Stimulated activated CD8-positive, alpha-beta memory T cell treated with anti-CD3 and anti-CD28 coated beads, Interleukin-12 subunit alpha, Interleukin-12 subunit beta, amount 100 ng/mL, for 4 hours (primary cell): ENCODE measurements at regions not wholly inside any gene's neighbourhood (a gene's known extent, or its start where the extent isn't known, plus 50 kb on each side); places are given as distances from the start of the nearest gene placed in this dataset.
A peak's percentile ranks its signal among the peaks of the same experiment; 100 is the strongest.

ENCODE experiments used
- DNase-seq: peaks from one replicate; pipeline ENCODE4 v3.0.0-alpha.2; 2020; ENCODE audit warnings: low read depth

GRCh38 chr2:62302631-62303435 is 106.9 kb downstream of the B3GNT2 start:
- DNase-seq: no peak

DNA sequence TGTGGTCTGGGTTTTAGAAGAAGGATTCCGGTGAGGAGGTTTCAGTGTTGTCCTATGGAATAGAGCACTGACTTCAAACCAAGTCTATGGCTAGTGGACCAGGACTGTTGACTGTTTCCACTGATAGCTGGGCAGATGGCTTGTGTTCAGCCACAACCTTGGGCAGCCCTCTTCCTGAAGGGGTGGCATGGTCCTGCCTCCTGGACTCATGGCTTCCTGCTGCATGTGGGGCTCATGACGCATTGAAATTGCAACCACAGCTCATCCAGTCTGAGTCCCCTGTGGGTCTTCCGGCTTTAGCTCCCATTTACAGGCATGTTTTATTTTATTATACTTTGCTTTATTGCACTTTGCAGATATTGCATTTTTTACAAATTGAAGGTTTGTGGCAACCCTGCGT is 105.0 kb downstream of the B3GNT2 start:
- no peak for DNase-seq

DNA sequence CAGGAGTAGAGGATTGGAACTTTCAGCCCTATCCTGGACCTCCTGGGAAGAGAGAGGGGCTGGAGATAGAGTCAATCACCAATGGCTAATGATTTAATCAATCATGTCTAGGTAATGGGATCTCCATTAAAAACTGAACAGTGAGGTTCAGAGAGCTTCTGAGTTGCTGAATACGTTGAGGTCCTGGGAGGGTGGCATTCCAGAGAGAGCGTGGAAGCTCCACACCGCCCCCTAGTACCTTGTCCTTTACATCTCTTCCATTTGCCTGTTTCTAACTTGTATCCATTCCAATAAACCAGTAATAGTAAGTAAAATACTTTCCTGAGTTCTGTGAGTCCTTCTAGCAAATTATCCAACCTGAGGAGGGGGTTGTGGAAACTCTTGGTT is 101.7 kb downstream of the B3GNT2 start:
- DNase-seq: no peak

DNA sequence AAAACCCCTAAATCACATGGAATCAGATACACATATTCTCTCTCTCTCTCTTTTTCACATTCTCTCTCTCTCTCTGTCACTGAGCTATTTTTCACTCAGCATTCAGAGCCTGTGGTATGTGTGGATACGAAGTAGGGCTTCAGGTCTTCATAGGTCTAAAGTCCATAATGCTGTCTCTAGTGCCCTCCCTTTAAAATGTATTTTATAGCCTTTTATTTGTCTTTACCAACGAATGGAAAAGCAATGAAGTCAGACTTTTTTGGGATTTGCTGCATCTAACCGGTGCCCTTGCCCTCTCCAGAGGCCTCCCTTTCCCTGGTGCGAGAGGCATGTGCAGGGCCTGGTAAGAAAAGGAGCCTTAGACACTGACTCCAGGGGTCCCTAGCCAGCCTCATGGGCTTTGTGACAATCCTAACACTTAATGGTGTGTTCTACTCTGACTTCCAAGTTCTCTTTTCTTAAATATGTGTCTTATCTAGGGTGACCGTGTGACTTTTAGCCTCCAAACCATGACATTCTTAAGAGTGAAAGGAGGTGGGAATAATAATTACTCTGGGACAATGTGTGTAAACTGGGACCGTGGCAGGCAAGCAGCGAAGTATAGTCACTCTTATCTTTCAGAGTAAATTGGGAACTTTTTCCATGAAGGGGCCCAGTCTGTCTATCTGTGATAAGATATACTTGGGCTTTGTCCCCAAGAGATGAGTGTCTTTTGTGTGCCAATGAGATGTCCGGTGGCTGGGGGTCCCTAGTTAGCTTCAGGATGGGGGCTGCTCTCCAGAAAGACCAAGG is 101.1 kb downstream of the B3GNT2 start:
- DNase-seq: no peak

DNA sequence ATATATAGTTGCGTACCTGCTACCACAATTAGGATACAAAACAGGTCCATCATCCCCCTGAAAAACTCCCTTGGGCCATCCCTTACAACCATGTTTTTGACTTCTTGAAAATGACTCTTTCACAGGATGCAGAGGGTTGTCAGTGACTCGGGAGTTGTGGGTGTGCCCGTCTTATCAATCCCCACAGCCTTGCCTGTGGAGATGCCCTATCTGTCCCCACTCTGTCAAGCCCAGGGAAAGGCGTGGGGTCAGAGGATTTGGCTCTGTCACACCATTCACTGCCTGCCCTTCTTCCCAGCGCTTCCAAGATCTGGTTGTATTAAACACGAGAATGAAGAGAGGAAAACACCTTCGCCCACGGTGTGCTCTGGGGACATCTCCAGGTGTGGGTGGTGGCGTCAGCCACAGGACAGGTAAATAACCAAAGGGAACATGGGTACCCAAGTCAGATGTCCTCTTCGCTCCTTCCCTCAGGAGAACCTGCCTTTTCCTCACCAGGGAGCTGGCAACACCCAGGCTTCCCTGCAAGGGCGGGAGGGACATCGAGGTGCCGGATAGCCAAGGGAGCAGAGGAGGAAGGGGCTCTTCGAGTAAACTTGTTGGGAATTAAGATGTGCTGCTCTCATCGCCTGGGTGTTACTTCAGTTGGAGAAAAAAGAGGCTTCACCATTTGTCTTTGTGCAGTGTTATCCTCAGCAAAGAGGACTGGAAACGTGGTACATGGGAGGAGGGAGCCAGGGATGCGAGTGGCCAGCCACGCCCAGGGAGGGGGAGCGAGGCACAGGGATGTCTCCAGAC is 100.3 kb downstream of the B3GNT2 start:
- DNase-seq: no peak

GRCh38 chr2:62293490-62294271 is 97.8 kb downstream of the B3GNT2 start:
- no peak for DNase-seq

DNA sequence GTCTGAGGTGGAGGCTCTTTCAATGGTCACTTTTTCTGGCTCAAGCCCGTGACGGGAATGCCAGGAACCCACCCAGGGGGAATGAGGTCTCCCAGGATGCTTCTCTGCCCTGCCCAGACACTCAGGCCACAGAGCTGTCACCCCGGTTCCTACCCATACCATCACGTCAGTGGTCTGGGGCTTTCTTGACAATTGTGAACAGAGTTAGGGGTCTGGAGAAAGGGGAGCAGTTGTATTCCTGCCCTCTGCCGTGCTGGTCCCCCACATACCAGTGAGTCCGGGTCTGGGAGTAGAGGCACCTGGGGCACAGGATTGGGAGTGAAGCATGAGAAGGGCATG is 97.2 kb downstream of the B3GNT2 start:
- DNase-seq: no peak

- no peak for DNase-seq
Observed at GRCh38 chr2:62292190-62292589, 96.3 kb downstream of the B3GNT2 start.

DNA sequence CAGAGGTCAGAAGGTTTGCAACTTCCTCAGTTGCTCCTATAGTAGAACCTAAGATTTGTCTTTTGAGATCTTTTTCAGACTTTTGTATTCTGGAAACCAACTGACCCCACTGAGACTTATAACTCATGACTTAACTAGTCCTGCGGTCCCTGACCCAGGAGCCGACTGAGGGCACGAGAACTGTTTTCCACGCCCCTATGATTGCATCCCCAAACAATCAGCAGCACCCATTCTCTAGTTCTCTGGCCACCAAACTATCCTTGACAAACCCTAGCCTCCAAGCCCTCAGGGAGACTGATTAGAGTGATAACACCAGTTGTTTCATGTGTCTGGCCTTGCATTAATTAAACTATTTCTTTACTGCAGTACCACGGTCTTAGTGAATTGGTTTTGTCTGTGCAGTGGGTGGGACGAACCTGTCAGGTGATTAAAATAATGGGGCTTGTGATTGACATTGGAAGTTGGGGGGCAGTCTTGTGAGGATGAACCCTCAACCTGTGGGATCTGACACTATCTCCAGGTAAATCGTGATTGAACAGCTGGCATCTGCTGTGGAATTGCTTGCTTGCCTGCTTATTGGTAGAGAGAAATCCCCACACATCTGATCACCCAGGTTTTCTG is 95.7 kb downstream of the B3GNT2 start:
- no peak for DNase-seq

DNA sequence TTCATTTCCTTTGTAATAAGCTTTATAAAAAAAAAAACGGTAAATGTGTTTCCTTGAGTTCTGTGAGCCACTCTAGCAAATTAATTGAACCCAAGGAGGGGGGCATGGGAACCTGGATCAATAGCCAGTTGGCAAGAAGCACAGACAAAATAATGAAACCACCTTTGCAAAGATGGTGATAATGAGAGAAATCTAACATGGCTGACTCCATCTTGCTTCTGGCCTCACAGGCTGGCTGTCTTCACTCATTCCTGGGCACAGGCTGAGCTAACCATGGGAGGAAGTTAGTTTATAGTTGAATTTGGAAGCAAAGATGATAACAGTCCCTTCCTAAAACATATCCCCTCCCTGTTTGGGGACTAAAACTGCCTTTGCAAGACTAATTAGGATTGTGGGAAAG is 95.1 kb downstream of the B3GNT2 start:
- DNase-seq: no peak

DNA sequence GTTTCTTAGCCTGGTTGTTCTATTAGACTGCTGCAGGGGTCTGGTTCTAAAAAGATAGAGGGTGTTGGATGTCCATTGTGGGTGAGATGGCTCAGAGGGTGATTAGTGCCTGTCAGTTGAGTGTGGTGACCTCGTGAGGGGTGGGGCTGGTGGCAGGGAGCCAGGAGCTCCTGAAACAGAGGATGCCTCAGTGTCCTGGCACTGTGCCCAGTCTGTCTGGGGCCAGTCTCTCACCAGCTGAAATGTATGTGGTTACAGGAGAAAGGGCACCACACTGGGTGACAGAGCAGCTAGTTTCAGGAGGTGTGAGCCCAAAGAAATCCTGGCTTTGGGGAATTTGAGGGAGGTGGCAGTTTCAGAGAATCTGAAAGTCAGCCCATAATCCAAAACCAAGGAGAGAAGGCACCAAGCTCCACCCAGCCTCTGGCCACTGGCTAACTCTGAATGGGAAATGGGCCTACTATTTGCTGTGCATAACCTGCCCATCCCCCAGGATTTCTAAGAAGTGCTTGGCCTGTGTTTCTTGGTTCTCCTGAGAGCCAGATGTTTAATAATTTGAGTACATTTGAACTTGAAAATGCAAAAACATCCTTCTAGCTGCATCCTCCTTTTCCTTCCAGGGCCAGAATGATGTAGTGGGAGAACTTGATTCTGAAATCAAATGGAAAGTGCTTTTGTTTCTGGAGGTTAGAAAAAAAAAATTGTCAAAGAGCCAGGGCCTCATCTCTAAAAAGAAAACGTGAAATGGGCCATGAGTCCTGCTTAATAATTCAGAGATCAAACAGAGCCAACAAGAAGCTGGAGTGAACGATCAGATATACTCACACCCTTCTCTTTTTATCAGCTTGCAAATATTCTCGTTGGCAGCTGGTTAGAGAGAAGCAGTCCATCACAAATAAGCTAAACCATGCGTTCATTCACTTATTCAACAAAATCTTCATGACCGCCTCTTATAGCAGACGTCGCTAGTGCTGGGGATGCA is 92.3 kb downstream of the B3GNT2 start:
- DNase-seq: peak; percentile 39

- no peak for DNase-seq
Observed at GRCh38 chr2:62287282-62287681, 91.4 kb downstream of the B3GNT2 start.

GRCh38 chr2:62286089-62286785 is 90.3 kb downstream of the B3GNT2 start:
- DNase-seq: no peak

- no peak for DNase-seq
Observed at GRCh38 chr2:62284980-62285379, 89.1 kb downstream of the B3GNT2 start.

GRCh38 chr2:62284471-62284870 is 88.6 kb downstream of the B3GNT2 start:
- DNase-seq: no peak

DNA sequence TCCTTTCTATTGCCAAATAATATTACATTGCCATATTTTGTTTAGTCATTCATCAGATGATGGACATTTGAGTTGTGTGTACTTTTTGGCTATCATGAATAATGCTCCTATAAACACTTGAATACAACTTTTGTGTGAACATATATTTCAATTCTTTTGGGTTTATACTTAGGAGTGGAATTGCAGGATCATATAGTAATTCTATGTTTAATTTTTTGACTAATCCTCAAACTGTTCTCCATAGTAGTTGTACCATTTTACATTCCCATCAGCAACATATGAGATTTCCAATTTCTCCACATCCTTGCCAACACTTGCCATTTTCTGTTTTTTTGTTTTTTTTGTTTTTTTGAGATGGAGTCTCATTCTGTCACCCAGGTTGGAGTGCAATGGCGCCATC is 87.2 kb downstream of the B3GNT2 start:
- no peak for DNase-seq

- no peak for DNase-seq
Observed at GRCh38 chr2:62281663-62282062, 85.7 kb downstream of the B3GNT2 start.

- no peak for DNase-seq
Observed at GRCh38 chr2:62277688-62278087, 81.8 kb downstream of the B3GNT2 start.
